B cell (primary cell): ENCODE measurements at regions not wholly inside any gene's neighbourhood (a gene's known extent, or its start where the extent isn't known, plus 50 kb on each side); places are given as distances from the start of the nearest gene placed in this dataset.

Experiments used
- ATAC-seq: fragments of 200-7000 bp; cut with Tn5 transposase; one replicate; pipeline ENCODE4 v1.10.0; 2021; ENCODE audit warnings: low read depth, mild to moderate bottlenecking, moderate number of reproducible peaks, moderate library complexity
- CTCF ChIA-PET: fragments of 350-600 bp; sonication (Branson Sonifier 250); formaldehyde crosslinking; loops from one replicate; lab custom pipeline; 2021; ENCODE audit warnings: antibody characterized with exemption, inconsistent platforms; lab: Charles Lee
- POLR2A ChIA-PET: fragments of 350-600 bp; sonication (Branson Sonifier 250); formaldehyde crosslinking; loops from one replicate; lab custom pipeline; 2021; ENCODE audit warnings: antibody characterized with exemption; lab: Charles Lee
- DNase-seq: peaks from one replicate; pipeline ENCODE4 v3.0.0; 2013
- H2AFZ ChIP-seq: 2 replicates; pipeline ENCODE4 v1.6.1; 2012; ENCODE audit warnings: mild to moderate bottlenecking, low read depth, low read length; ENCODE audit not compliant: insufficient read depth, poor library complexity, severe bottlenecking
- H3K27ac ChIP-seq, 2 donors: 1 replicate in 1 of 2; 2 replicates in 1 of 2; pipeline ENCODE4 v1.5.1; 2012 to 2013; ENCODE audit warnings: low read length in 2 of 2, mild to moderate bottlenecking in 2 of 2, moderate library complexity in 1 of 2
- H3K27me3 ChIP-seq, 4 experiments: fragments of 200-600 bp in 1 of 4; sonication (generic) in 1 of 4; replicated peaks in 1 of 4; 1 replicate in 2 of 4; 2 replicates in 2 of 4; pipeline versions ENCODE4 v1.6.1 to v1.7.0; 2013 to 2016; ENCODE audit warnings: low read length in 3 of 4, mild to moderate bottlenecking in 2 of 4, mixed read lengths in 1 of 4, moderate library complexity in 1 of 4; ENCODE audit not compliant: insufficient read depth in 4 of 4, control insufficient read depth in 3 of 4; ENCODE audit errors: control extremely low read depth in 1 of 4
- H3K36me3 ChIP-seq, 2 experiments: replicated peaks in 1 of 2; 1 replicate in 1 of 2; 2 replicates in 1 of 2; pipeline versions ENCODE4 v1.6.1 to v1.7.1; 2013; ENCODE audit warnings: low read length in 1 of 2; ENCODE audit not compliant: insufficient read depth in 2 of 2, control insufficient read depth in 1 of 2; ENCODE audit errors: control extremely low read depth in 1 of 2, extremely low read depth in 1 of 2
- H3K4me1 ChIP-seq, 2 donors: fragments of 200-600 bp in 1 of 2; sonication (generic) in 1 of 2; 1 replicate in 1 of 2; 2 replicates in 1 of 2; pipeline versions ENCODE4 v1.5.1 to v1.6.1; 2013 to 2017; ENCODE audit warnings: low read length in 2 of 2; ENCODE audit not compliant: control insufficient read depth in 2 of 2, insufficient read depth in 2 of 2
- H3K4me2 ChIP-seq: replicated peaks from 2 replicates; pipeline ENCODE3; 2012; ENCODE audit warnings: mild to moderate bottlenecking, low read depth, low read length; ENCODE audit not compliant: poor library complexity, severe bottlenecking
- H3K4me3 ChIP-seq, 5 experiments: fragments of 200-600 bp in 1 of 5; sonication (generic) in 1 of 5; 1 replicate in 3 of 5; 2 replicates in 2 of 5; pipeline versions ENCODE4 v1.5.1 to v1.7.0; 2011 to 2016; ENCODE audit warnings: low read length in 4 of 5, mild to moderate bottlenecking in 4 of 5, low read depth in 2 of 5, control low read depth in 1 of 5, moderate library complexity in 1 of 5; ENCODE audit not compliant: insufficient read depth in 1 of 5; ENCODE audit errors: control extremely low read depth in 1 of 5, extremely low read depth in 1 of 5
- H3K79me2 ChIP-seq: fragments of 200-600 bp; sonication (generic); one replicate; pipeline ENCODE4 v1.6.0; 2016; ENCODE audit warnings: low read length; ENCODE audit not compliant: control insufficient read depth, insufficient read depth
- H3K9ac ChIP-seq: fragments of 200-600 bp; sonication (generic); 2 replicates; pipeline ENCODE4 v1.6.1; 2017; ENCODE audit warnings: mild to moderate bottlenecking, low read length, moderate library complexity
- H3K9me3 ChIP-seq, 3 donors: one replicate each; pipeline versions ENCODE4 v1.6.1 to v1.7.1; 2013; ENCODE audit warnings: low read length in 2 of 3; ENCODE audit not compliant: control insufficient read depth in 2 of 3, insufficient read depth in 1 of 3; ENCODE audit errors: control extremely low read depth in 1 of 3
- H4K20me1 ChIP-seq: 2 replicates; pipeline ENCODE4 v1.6.0; 2012; ENCODE audit warnings: mild to moderate bottlenecking, low read length; ENCODE audit not compliant: insufficient read depth, control insufficient read depth, poor library complexity, severe bottlenecking
- H3K27ac Mint-ChIP-seq: one replicate; pipeline ENCODE4 v1.8.0; 2021; ENCODE audit warnings: mixed read lengths
- H3K27me3 Mint-ChIP-seq: one replicate; pipeline ENCODE4 v1.8.0; 2021; ENCODE audit warnings: mixed read lengths
- H3K4me1 Mint-ChIP-seq: one replicate; pipeline ENCODE4 v1.8.0; 2021; ENCODE audit warnings: mixed read lengths
- H3K4me3 Mint-ChIP-seq: one replicate; pipeline ENCODE4 v1.8.0; 2021; ENCODE audit warnings: mixed read lengths
- H3K9me3 Mint-ChIP-seq: one replicate; pipeline ENCODE4 v1.8.0; 2022; ENCODE audit warnings: mixed read lengths; ENCODE audit not compliant: insufficient read depth
- CTCF ChIP-seq: fragments of 200-600 bp; IDR thresholded peaks from one replicate; pipeline ENCODE4 v1.8.0; 2022; ENCODE audit warnings: antibody characterized with exemption, mild to moderate bottlenecking
- EZH2 ChIP-seq: IDR thresholded peaks from 2 replicates; pipeline ENCODE4 v1.6.1; 2012; ENCODE audit warnings: borderline replicate concordance, low read depth, mild to moderate bottlenecking, moderate library complexity, low read length; ENCODE audit not compliant: insufficient read depth, poor library complexity, severe bottlenecking
- WGBS: methylation state at CpG from one replicate; pipeline ENCODE4 v1.1.5; 2013; ENCODE audit warnings: missing lambda C conversion rate; ENCODE audit not compliant: insufficient coverage; 5-methylcytosine and 5-hydroxymethylcytosine counted together
- intact Hi-C: fragments of 100-400 bp; cut with micrococcal nuclease; formaldehyde crosslinking; loops from one replicate; pipeline ENCODE4 v1.10.0; 2022

- intact Hi-C loops: no loop called here
- no peaks in the 10 kb centered on the region for H3K79me2 ChIP-seq
- no peak overlapping the region for H3K4me3 Mint-ChIP-seq
- peaks cover 2% of the 10 kb centered on the region for H3K9me3 Mint-ChIP-seq
- ChIA-PET POLR2A (no interaction called here), CTCF (interaction anchor here (0.6 kb wide), 1 partner anchor 766 kb away, joined by 3 read pairs; no protein-coding TSS in a partner anchor)
- H3K27ac Mint-ChIP-seq: no peak overlapping the region
- no peak overlapping the region for H3K9ac ChIP-seq
- H3K27me3 Mint-ChIP-seq: peaks cover 3% of the 10 kb centered on the region
- no peak overlapping the region for H3K27ac ChIP-seq
- ATAC-seq: no peak
- WGBS: no CpG with 5 or more reads among the region's 2 CpGs
- no peaks in the 10 kb centered on the region for H3K36me3 ChIP-seq
- TF ChIP-seq EZH2: no peak
- no peak for TF ChIP-seq CTCF
- H3K9me3 ChIP-seq: peaks cover 0 to 3% (median 0%) of the 10 kb centered on the region in 3 donors
- H3K4me1 ChIP-seq: no peaks in the 10 kb centered on the region
- no peak overlapping the region for H3K4me3 ChIP-seq
- H3K27me3 ChIP-seq: no peaks in the 10 kb centered on the region
- no peak for DNase-seq
- H3K4me2 ChIP-seq: no peak overlapping the region
- no peaks in the 10 kb centered on the region for H4K20me1 ChIP-seq
- H2AFZ ChIP-seq: no peak overlapping the region
- H3K4me1 Mint-ChIP-seq: no peaks in the 10 kb centered on the region
Observed at GRCh38 chr9:15070716-15071115, 160.5 kb upstream of the FREM1 start.

- Mint-ChIP-seq H3K9me3 (no peaks in the 10 kb centered on the region), H3K27ac (no peak overlapping the region), H3K27me3 (peaks cover 3% of the 10 kb centered on the region), H3K4me3 (no peak overlapping the region), H3K4me1 (no peaks in the 10 kb centered on the region)
- Histone ChIP-seq H2AFZ (no peak overlapping the region), H3K4me3 (no peak overlapping the region), H3K27ac (no peak overlapping the region), H3K9me3 (peaks cover 0 to 3% (median 0%) of the 10 kb centered on the region in 3 donors), H3K79me2 (no peaks in the 10 kb centered on the region), H4K20me1 (no peaks in the 10 kb centered on the region), H3K4me1 (no peaks in the 10 kb centered on the region), H3K4me2 (no peak overlapping the region), H3K36me3 (no peaks in the 10 kb centered on the region), H3K9ac (no peak overlapping the region), H3K27me3 (peaks cover 0 to 2% (median 0%) of the 10 kb centered on the region in 4 experiments)
- DNase-seq (no peak), ATAC-seq (no peak)
- ChIA-PET CTCF (no interaction called here), POLR2A (no interaction called here)
- 75% methylated on average over 1 of the region's 4 CpGs for WGBS
- TF ChIP-seq EZH2: no peak
- no peak for TF ChIP-seq CTCF
- intact Hi-C loops: no loop called here
Observed at GRCh38 chr9:15069106-15069505, 158.9 kb upstream of the FREM1 start.
